ENCODE measurements at regions not wholly inside any gene's neighbourhood (a gene's known extent, or its start where the extent isn't known, plus 50 kb on each side); places are given as distances from the start of the nearest gene placed in this dataset.

- TF ChIP-seq, protein P1, sequence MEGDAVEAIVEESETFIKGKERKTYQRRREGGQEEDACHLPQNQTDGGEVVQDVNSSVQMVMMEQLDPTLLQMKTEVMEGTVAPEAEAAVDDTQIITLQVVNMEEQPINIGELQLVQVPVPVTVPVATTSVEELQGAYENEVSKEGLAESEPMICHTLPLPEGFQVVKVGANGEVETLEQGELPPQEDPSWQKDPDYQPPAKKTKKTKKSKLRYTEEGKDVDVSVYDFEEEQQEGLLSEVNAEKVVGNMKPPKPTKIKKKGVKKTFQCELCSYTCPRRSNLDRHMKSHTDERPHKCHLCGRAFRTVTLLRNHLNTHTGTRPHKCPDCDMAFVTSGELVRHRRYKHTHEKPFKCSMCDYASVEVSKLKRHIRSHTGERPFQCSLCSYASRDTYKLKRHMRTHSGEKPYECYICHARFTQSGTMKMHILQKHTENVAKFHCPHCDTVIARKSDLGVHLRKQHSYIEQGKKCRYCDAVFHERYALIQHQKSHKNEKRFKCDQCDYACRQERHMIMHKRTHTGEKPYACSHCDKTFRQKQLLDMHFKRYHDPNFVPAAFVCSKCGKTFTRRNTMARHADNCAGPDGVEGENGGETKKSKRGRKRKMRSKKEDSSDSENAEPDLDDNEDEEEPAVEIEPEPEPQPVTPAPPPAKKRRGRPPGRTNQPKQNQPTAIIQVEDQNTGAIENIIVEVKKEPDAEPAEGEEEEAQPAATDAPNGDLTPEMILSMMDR (IDR thresholded peaks at IDR 0.05), result no peak
- no peak for TF ChIP-seq POLR2A (IDR thresholded peaks at IDR 0.05)
These were observed 223.2 kb upstream of the SOX5 start for GRCh38 chr12:24172773-24173066.
